Gastroesophageal sphincter (tissue), 4 donors: ENCODE measurements at regions not wholly inside any gene's neighbourhood (a gene's known extent, or its start where the extent isn't known, plus 50 kb on each side); places are given as distances from the start of the nearest gene placed in this dataset.

Experiments
- ATAC-seq: fragments of 150-250 bp; one replicate; pipeline ENCODE4 v1.9.1; 2016; ENCODE audit warnings: mild to moderate bottlenecking, moderate library complexity
- H3K27ac ChIP-seq, 4 donors: fragments of 200-600 bp; sonication (generic) in 3 of 4; 1 replicate in 3 of 4; 2 replicates in 1 of 4; pipeline ENCODE4 v1.5.1; 2016 to 2019
- H3K27me3 ChIP-seq: fragments of 200-600 bp; sonication (generic); one replicate; pipeline ENCODE4 v1.5.1; 2019
- H3K36me3 ChIP-seq, 2 donors: fragments of 200-600 bp; sonication (generic); one replicate each; pipeline ENCODE4 v1.5.1; 2019; ENCODE audit warnings: control low read depth in 1 of 2
- H3K4me1 ChIP-seq, 3 donors: fragments of 200-600 bp; sonication (generic); 1 replicate in 2 of 3; 2 replicates in 1 of 3; pipeline ENCODE4 v1.5.1; 2016 to 2019; ENCODE audit warnings: control low read depth in 2 of 3
- H3K4me3 ChIP-seq, 2 donors: fragments of 200-600 bp; sonication (generic); one replicate each; pipeline ENCODE4 v1.5.1; 2019; ENCODE audit warnings: mild to moderate bottlenecking in 1 of 2, moderate library complexity in 1 of 2
- H3K9me3 ChIP-seq, 3 donors: fragments of 200-600 bp; sonication (generic); one replicate each; pipeline ENCODE4 v1.5.1; 2017 to 2019; ENCODE audit warnings: control low read depth in 2 of 3
- CTCF ChIP-seq, 4 experiments: fragments of 200-600 bp in 2 of 4; fragments of 450-650 bp in 2 of 4; sonication (generic) in 1 of 4; IDR thresholded peaks; one replicate each; pipeline ENCODE4 v1.5.1; 2017 to 2019; ENCODE audit warnings: antibody characterized with exemption in 4 of 4, mild to moderate bottlenecking in 2 of 4, moderate library complexity in 2 of 4
- EP300 ChIP-seq: sonication (generic); formaldehyde crosslinking; IDR thresholded peaks from one replicate; pipeline ENCODE4 v1.6.1; 2017; ENCODE audit warnings: antibody characterized with exemption, mild to moderate bottlenecking
- POLR2A ChIP-seq, 2 donors: fragments of 450-650 bp; IDR thresholded peaks; one replicate each; pipeline ENCODE4 v1.6.1; 2017; ENCODE audit warnings: antibody characterized with exemption in 2 of 2, mild to moderate bottlenecking in 2 of 2, moderate library complexity in 1 of 2
- POLR2AphosphoS5 ChIP-seq: sonication (generic); formaldehyde crosslinking; IDR thresholded peaks from one replicate; pipeline ENCODE4 v1.6.1; 2017; ENCODE audit warnings: antibody characterized with exemption
- WGBS, 2 donors: methylation state at CpG; one replicate each; pipeline ENCODE4 v1.1.5; 2018; ENCODE audit warnings: low coverage in 1 of 2; 5-methylcytosine and 5-hydroxymethylcytosine counted together

- Histone ChIP-seq H3K27ac (peak overlapping the region in 3 of 4 donors; percentile 77 to 84 (median 78)), H3K4me3 (no peak overlapping the region), H3K4me1 (peaks cover 0 to 69% (median 27%) of the 10 kb centered on the region in 3 donors), H3K27me3 (no peaks in the 10 kb centered on the region), H3K36me3 (no peaks in the 10 kb centered on the region), H3K9me3 (no peaks in the 10 kb centered on the region)
- WGBS, 2 donors = 69 to 79% methylated on average over 3 to 4 of the region's 7 CpGs
- no peak for ATAC-seq
- no peak for TF ChIP-seq CTCF (IDR thresholded peaks at IDR 0.05)
These were observed 67.6 kb downstream of the MRPL14 start for GRCh38 chr6:44059359-44060346.

GRCh38 chr6:44058617-44059358 lies 68.5 kb downstream of the MRPL14 start:
- peak; percentile 91 for ATAC-seq
- Histone ChIP-seq H3K9me3 (no peaks in the 10 kb centered on the region), H3K27me3 (no peaks in the 10 kb centered on the region), H3K36me3 (no peaks in the 10 kb centered on the region), H3K4me1 (peaks cover 0 to 60% (median 27%) of the 10 kb centered on the region in 3 donors), H3K4me3 (no peak overlapping the region), H3K27ac (peak overlapping the region; percentile 12 to 84 (median 78))
- TF ChIP-seq POLR2A (IDR thresholded peaks at IDR 0.05) (peak in 1 of 2 donors; percentile 12), EP300 (no peak), POLR2AphosphoS5 (peak; percentile 74), CTCF (IDR thresholded peaks at IDR 0.05) (no peak)
- no CpG with 5 or more reads among the region's 19 CpGs for WGBS, 2 donors

- WGBS, 2 donors = 60 to 70% methylated on average over 9 of the region's 10 CpGs
- peak overlapping the region in 3 of 4 donors; percentile 77 to 84 (median 78) for H3K27ac ChIP-seq
- H3K9me3 ChIP-seq = no peaks in the 10 kb centered on the region
- H3K27me3 ChIP-seq = no peaks in the 10 kb centered on the region
- peaks cover 0 to 61% (median 28%) of the 10 kb centered on the region in 3 donors for H3K4me1 ChIP-seq
- TF ChIP-seq CTCF (IDR thresholded peaks at IDR 0.05) = no peak
- TF ChIP-seq POLR2AphosphoS5 = no peak
- no peak for TF ChIP-seq EP300
- TF ChIP-seq POLR2A (IDR thresholded peaks at IDR 0.05) = no peak
- H3K36me3 ChIP-seq = no peaks in the 10 kb centered on the region
- no peak for ATAC-seq
- no peak overlapping the region for H3K4me3 ChIP-seq
These were observed 69.2 kb downstream of the MRPL14 start for GRCh38 chr6:44057931-44058616.

GRCh38 chr6:44057238-44057930 lies 69.9 kb downstream of the MRPL14 start:
- TF ChIP-seq EP300 (no peak), CTCF (IDR thresholded peaks at IDR 0.05) (no peak), POLR2A (IDR thresholded peaks at IDR 0.05) (no peak), POLR2AphosphoS5 (no peak)
- H3K36me3 ChIP-seq = no peaks in the 10 kb centered on the region
- peak overlapping the region in 3 of 4 donors; percentile 77 to 84 (median 78) for H3K27ac ChIP-seq
- H3K9me3 ChIP-seq = no peaks in the 10 kb centered on the region
- H3K4me1 ChIP-seq = peaks cover 0 to 62% (median 29%) of the 10 kb centered on the region in 3 donors
- ATAC-seq = no peak
- H3K4me3 ChIP-seq = no peak overlapping the region
- H3K27me3 ChIP-seq = no peaks in the 10 kb centered on the region
- 39% methylated on average over 2 of the region's 4 CpGs; no CpG with 5 or more reads in 1 of the 2 donors for WGBS, 2 donors
